HL-60 (cell line): ENCODE measurements at regions not wholly inside any gene's neighbourhood (a gene's known extent, or its start where the extent isn't known, plus 50 kb on each side); places are given as distances from the start of the nearest gene placed in this dataset.

Experiments used
- CTCF ChIP-seq: IDR thresholded peaks from one replicate; pipeline ENCODE4 v1.5.1; 2011; ENCODE audit warnings: low read length, control low read depth, inconsistent platforms; ENCODE audit not compliant: insufficient read depth
- POLR2AphosphoS5 ChIP-seq: IDR thresholded peaks from 2 replicates; pipeline ENCODE4 v1.6.1; 2012; ENCODE audit warnings: low read depth
- SPI1 ChIP-seq: IDR thresholded peaks from 2 replicates; pipeline ENCODE4 v1.6.1; 2012; ENCODE audit warnings: low read depth, mild to moderate bottlenecking, borderline replicate concordance

- TF ChIP-seq CTCF: no peak
- no peak for TF ChIP-seq POLR2AphosphoS5
- no peak for TF ChIP-seq SPI1
Observed at GRCh38 chr7:46424934-46425333, 503.9 kb upstream of the IGFBP3 start.
